OCI-LY3 (cell line): ENCODE measurements at regions not wholly inside any gene's neighbourhood (a gene's known extent, or its start where the extent isn't known, plus 50 kb on each side); places are given as distances from the start of the nearest gene placed in this dataset.
"Not testable (repeated sequence)": the region's sequence is repeated elsewhere in the genome, so short reads cannot be mapped to it uniquely, and the experiment has no call there.

Experiments used
- H2AFZ ChIP-seq: fragments of 200-600, 300-600 bp; shearing (Covaris generic); 2 replicates; pipeline ENCODE4 v1.6.0; 2014; ENCODE audit warnings: antibody characterized with exemption, low read depth, low read length
- H3K27ac ChIP-seq: fragments of 200-600, 300-600 bp; sonication (generic); 2 replicates; pipeline ENCODE4 v1.5.1; 2014; ENCODE audit warnings: mild to moderate bottlenecking, low read length, moderate library complexity, mixed read lengths
- H3K27me3 ChIP-seq: fragments of 200-600, 300-600 bp; sonication (generic); 2 replicates; pipeline ENCODE4 v1.6.1; 2014; ENCODE audit warnings: low read depth, low read length, mixed read lengths
- H3K36me3 ChIP-seq: fragments of 200-600, 300-600 bp; sonication (generic); replicated peaks from 2 replicates; pipeline ENCODE3; 2014; ENCODE audit warnings: low read depth, low read length, mixed read lengths
- H3K4me1 ChIP-seq: fragments of 300-600, 200-600 bp; sonication (generic); 2 replicates; pipeline ENCODE4 v1.6.1; 2014; ENCODE audit warnings: low read length, mixed read lengths
- H3K4me2 ChIP-seq: fragments of 200-600, 300-600 bp; sonication (generic); 2 replicates; pipeline ENCODE4 v1.6.1; 2014; ENCODE audit warnings: low read length, mixed read lengths
- H3K4me3 ChIP-seq: fragments of 300-600, 200-600 bp; sonication (generic); 2 replicates; pipeline ENCODE4 v1.5.1; 2014; ENCODE audit warnings: antibody characterized with exemption, mild to moderate bottlenecking, low read length, moderate library complexity
- H3K79me2 ChIP-seq: fragments of 300-600, 200-600 bp; shearing (Covaris generic); 2 replicates; pipeline ENCODE4 v1.6.1; 2014; ENCODE audit warnings: mild to moderate bottlenecking, low read length, mixed read lengths
- H3K9ac ChIP-seq: fragments of 300-600, 200-600 bp; shearing (Covaris generic); 2 replicates; pipeline ENCODE4 v1.6.0; 2014; ENCODE audit warnings: mild to moderate bottlenecking, low read length, moderate library complexity
- H3K9me3 ChIP-seq: fragments of 200-600, 300-600 bp; shearing (Covaris generic); 2 replicates; pipeline ENCODE4 v1.6.1; 2014; ENCODE audit warnings: low read length, mixed read lengths; ENCODE audit not compliant: insufficient read depth
- H4K20me1 ChIP-seq: fragments of 200-600, 300-600 bp; sonication (generic); 2 replicates; pipeline ENCODE4 v1.6.1; 2016; ENCODE audit warnings: low read length, mixed read lengths; ENCODE audit not compliant: insufficient read depth
- EZH2phosphoT487 ChIP-seq: fragments of 200-600 bp; shearing (Covaris generic); IDR thresholded peaks from 2 replicates; pipeline ENCODE4 v1.6.1; 2018; ENCODE audit warnings: antibody characterized with exemption, mixed run types, low read depth
- TF ChIP-seq, protein P1 (sequence below): fragments of 200-600, 300-600 bp; sonication (generic); IDR thresholded peaks from 2 replicates; pipeline ENCODE4 v1.5.1; 2014; ENCODE audit warnings: antibody characterized with exemption, low read length, low read depth

DNA sequence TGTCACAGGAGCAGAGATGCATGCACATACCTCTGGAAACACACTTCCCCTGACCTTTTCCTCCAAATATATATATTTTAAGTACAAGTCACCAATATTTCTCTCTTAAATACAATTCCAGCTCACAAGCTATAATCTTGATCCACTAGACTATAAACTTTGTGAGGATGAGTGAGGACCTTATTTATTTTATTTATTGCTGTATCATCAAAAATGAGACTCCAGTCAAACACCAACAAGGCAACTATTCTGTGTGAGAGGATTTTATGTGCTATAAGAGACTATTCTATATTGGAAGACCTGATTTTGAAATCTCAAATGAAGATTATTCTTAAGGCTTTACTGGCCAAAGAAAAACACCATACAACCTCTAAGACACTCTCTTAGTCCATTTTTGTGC, 1352.2 kb downstream of the SUCLG1 start:
- no peaks in the 10 kb centered on the region for H3K36me3 ChIP-seq
- no peak overlapping the region for H3K9ac ChIP-seq
- no peaks in the 10 kb centered on the region for H4K20me1 ChIP-seq
- no peak overlapping the region for H3K4me3 ChIP-seq
- no peak overlapping the region for H2AFZ ChIP-seq
- no peak for TF ChIP-seq EZH2phosphoT487
- TF ChIP-seq, protein P1, sequence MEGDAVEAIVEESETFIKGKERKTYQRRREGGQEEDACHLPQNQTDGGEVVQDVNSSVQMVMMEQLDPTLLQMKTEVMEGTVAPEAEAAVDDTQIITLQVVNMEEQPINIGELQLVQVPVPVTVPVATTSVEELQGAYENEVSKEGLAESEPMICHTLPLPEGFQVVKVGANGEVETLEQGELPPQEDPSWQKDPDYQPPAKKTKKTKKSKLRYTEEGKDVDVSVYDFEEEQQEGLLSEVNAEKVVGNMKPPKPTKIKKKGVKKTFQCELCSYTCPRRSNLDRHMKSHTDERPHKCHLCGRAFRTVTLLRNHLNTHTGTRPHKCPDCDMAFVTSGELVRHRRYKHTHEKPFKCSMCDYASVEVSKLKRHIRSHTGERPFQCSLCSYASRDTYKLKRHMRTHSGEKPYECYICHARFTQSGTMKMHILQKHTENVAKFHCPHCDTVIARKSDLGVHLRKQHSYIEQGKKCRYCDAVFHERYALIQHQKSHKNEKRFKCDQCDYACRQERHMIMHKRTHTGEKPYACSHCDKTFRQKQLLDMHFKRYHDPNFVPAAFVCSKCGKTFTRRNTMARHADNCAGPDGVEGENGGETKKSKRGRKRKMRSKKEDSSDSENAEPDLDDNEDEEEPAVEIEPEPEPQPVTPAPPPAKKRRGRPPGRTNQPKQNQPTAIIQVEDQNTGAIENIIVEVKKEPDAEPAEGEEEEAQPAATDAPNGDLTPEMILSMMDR = no peak
- H3K4me2 ChIP-seq = no peak overlapping the region
- H3K79me2 ChIP-seq = no peaks in the 10 kb centered on the region
- H3K27me3 ChIP-seq = no peaks in the 10 kb centered on the region
- H3K4me1 ChIP-seq = no peaks in the 10 kb centered on the region
- no peaks in the 10 kb centered on the region for H3K9me3 ChIP-seq
- H3K27ac ChIP-seq = no peak overlapping the region

DNA sequence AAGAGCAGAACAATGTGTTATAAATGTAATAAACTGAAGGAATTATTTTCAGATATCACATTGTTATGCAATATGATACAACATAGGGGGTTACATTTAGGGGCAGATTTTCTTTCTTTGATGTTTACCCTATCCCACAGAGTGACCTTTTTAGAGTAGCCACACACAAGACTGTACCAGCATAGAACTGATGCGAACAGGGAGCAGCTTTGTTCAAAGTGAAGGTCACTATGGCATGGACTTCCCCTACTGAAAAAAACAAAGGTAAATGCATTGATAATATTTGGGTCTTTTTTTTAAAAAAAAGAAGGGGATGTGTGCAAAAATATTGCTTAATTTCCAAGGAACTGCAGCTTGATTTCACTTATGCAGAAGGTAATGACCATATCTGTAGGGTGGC, 1354.9 kb downstream of the SUCLG1 start:
- Histone ChIP-seq H2AFZ (no peak overlapping the region), H3K9me3 (no peaks in the 10 kb centered on the region), H3K27ac (no peak overlapping the region)

DNA sequence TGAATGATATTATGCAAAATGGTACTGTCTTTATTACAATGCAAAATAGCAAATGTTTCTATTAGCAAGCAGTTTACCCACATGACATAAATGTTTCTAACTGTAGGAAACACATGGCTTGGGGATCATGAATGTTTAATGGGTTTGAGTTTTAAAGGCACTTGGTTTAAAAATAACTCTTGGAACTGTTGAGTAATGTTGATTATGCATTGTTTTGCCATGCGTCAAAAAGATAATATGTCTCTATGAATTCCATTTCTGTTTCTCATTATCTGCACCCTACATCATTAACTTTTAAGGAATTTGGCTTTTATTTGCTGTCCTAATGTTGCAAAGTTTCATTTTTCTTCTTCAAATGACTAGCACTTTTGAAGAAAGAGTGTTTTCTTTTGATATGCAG, 1355.5 kb downstream of the SUCLG1 start:
- no peaks in the 10 kb centered on the region for H3K79me2 ChIP-seq
- no peaks in the 10 kb centered on the region for H3K9me3 ChIP-seq
- no peak overlapping the region for H3K4me3 ChIP-seq
- no peak overlapping the region for H3K4me2 ChIP-seq
- no peak overlapping the region for H3K27ac ChIP-seq
- no peaks in the 10 kb centered on the region for H3K27me3 ChIP-seq
- no peaks in the 10 kb centered on the region for H4K20me1 ChIP-seq
- no peak for TF ChIP-seq EZH2phosphoT487
- TF ChIP-seq, protein P1 = no peak
- no peak overlapping the region for H3K9ac ChIP-seq
- no peaks in the 10 kb centered on the region for H3K36me3 ChIP-seq
- no peaks in the 10 kb centered on the region for H3K4me1 ChIP-seq
- no peak overlapping the region for H2AFZ ChIP-seq

More for the DNA sequence above, 1354.9 kb downstream of the SUCLG1 start:
- Histone ChIP-seq H3K4me2 (no peak overlapping the region), H3K79me2 (no peaks in the 10 kb centered on the region), H3K9ac (no peak overlapping the region), H3K4me1 (no peaks in the 10 kb centered on the region), H3K27me3 (no peaks in the 10 kb centered on the region), H3K36me3 (no peaks in the 10 kb centered on the region), H3K4me3 (no peak overlapping the region), H4K20me1 (no peaks in the 10 kb centered on the region)
- TF ChIP-seq, protein P1 = no peak
- no peak for TF ChIP-seq EZH2phosphoT487

GRCh38 chr2:83089051-83089450, 1370.0 kb downstream of the SUCLG1 start:
- not testable (repeated sequence) for H3K79me2 ChIP-seq, H3K4me2 ChIP-seq, H3K36me3 ChIP-seq, H3K9ac ChIP-seq, H3K4me1 ChIP-seq, H3K27me3 ChIP-seq, H4K20me1 ChIP-seq, H3K4me3 ChIP-seq, H2AFZ ChIP-seq, H3K9me3 ChIP-seq, H3K27ac ChIP-seq

DNA sequence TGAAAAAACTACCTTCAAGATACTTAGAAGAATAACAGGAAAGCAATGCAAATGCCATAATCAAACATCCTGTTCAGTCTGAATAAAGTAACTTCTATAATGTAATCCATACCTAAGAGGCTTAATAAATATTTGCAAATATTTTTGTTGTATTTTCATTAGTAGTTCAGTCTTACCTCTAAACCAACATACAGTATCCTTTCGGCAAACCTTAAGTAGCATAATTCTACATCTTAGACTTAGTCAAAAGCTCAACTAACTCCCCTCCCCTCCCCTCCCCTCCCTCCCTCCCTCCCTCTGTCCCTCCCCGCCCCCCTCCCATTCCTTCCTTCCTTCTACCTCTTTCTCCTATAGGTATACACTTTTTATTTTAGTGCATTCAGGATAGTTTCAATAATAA, 1373.2 kb downstream of the SUCLG1 start:
- no peak overlapping the region for H3K4me2 ChIP-seq
- H3K27me3 ChIP-seq = no peaks in the 10 kb centered on the region
- H2AFZ ChIP-seq = no peak overlapping the region
- H3K9ac ChIP-seq = no peak overlapping the region
- no peaks in the 10 kb centered on the region for H4K20me1 ChIP-seq
- no peak overlapping the region for H3K4me3 ChIP-seq
- no peaks in the 10 kb centered on the region for H3K9me3 ChIP-seq
- no peaks in the 10 kb centered on the region for H3K79me2 ChIP-seq
- TF ChIP-seq, protein P1 = no peak
- TF ChIP-seq EZH2phosphoT487 = no peak
- H3K27ac ChIP-seq = no peak overlapping the region
- no peaks in the 10 kb centered on the region for H3K36me3 ChIP-seq
- no peaks in the 10 kb centered on the region for H3K4me1 ChIP-seq
